C4-2B (cell line): ENCODE measurements at regions not wholly inside any gene's neighbourhood (a gene's known extent, or its start where the extent isn't known, plus 50 kb on each side); places are given as distances from the start of the nearest gene placed in this dataset.

Experiments used
- ZFX ChIP-seq: fragments of 450-650 bp; IDR thresholded peaks from 2 replicates; pipeline ENCODE4 v1.6.1; 2017
- TF ChIP-seq, protein P1 (sequence below): fragments of 450-650 bp; conservative IDR thresholded peaks from 2 replicates; pipeline ENCODE4 v1.5.1; 2017; ENCODE audit warnings: mild to moderate bottlenecking

DNA sequence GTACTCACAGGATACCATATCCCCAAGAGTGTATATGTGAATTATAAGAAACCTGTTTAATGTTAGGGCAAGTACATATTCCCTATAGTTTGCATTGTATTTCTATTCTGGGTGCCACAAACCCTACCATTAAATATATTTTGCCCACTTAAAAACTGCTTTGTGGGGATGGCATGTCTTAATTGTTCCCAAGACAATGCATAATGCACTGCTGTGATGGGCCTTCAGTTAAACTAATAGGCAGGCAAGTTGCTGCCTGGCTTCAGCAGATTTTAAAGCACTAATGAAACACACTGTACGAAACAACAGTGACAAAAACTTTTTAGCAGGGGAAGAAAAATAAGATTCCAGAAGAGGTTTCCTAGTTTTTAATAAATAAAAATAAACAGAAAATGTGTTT is 104.8 kb upstream of the VRK2 start:
- TF ChIP-seq, protein P1, sequence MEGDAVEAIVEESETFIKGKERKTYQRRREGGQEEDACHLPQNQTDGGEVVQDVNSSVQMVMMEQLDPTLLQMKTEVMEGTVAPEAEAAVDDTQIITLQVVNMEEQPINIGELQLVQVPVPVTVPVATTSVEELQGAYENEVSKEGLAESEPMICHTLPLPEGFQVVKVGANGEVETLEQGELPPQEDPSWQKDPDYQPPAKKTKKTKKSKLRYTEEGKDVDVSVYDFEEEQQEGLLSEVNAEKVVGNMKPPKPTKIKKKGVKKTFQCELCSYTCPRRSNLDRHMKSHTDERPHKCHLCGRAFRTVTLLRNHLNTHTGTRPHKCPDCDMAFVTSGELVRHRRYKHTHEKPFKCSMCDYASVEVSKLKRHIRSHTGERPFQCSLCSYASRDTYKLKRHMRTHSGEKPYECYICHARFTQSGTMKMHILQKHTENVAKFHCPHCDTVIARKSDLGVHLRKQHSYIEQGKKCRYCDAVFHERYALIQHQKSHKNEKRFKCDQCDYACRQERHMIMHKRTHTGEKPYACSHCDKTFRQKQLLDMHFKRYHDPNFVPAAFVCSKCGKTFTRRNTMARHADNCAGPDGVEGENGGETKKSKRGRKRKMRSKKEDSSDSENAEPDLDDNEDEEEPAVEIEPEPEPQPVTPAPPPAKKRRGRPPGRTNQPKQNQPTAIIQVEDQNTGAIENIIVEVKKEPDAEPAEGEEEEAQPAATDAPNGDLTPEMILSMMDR: no peak
- no peak for TF ChIP-seq ZFX
